ENCODE measurements at regions not wholly inside any gene's neighbourhood (a gene's known extent, or its start where the extent isn't known, plus 50 kb on each side); places are given as distances from the start of the nearest gene placed in this dataset.

DNA sequence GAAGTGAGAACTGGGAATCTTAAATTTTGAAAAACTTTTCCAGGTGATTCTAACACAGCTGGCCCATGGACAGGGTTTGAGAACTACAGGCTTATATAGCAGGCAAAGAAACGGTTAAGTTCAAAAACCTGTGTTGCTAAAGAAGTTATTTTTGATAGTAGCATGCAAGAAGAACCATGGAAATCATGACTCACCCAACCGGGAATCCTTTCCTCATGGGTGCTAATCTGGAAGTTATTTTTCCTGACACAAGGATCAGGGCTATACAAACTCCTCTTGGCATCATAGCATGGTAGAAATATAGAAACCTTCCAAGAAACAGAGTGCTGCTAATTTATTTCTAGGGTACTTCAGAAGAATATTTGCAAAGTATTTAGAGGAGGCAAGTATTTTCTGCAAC lies 588.7 kb downstream of the CCER1 start:
- TF ChIP-seq, protein P1, sequence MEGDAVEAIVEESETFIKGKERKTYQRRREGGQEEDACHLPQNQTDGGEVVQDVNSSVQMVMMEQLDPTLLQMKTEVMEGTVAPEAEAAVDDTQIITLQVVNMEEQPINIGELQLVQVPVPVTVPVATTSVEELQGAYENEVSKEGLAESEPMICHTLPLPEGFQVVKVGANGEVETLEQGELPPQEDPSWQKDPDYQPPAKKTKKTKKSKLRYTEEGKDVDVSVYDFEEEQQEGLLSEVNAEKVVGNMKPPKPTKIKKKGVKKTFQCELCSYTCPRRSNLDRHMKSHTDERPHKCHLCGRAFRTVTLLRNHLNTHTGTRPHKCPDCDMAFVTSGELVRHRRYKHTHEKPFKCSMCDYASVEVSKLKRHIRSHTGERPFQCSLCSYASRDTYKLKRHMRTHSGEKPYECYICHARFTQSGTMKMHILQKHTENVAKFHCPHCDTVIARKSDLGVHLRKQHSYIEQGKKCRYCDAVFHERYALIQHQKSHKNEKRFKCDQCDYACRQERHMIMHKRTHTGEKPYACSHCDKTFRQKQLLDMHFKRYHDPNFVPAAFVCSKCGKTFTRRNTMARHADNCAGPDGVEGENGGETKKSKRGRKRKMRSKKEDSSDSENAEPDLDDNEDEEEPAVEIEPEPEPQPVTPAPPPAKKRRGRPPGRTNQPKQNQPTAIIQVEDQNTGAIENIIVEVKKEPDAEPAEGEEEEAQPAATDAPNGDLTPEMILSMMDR (IDR thresholded peaks at IDR 0.05) = no peak
- TF ChIP-seq POLR2A (IDR thresholded peaks at IDR 0.05) = no peak

Data from vagina (tissue), 2 donors.